ENCODE measurements at regions not wholly inside any gene's neighbourhood (a gene's known extent, or its start where the extent isn't known, plus 50 kb on each side); places are given as distances from the start of the nearest gene placed in this dataset.

DNA sequence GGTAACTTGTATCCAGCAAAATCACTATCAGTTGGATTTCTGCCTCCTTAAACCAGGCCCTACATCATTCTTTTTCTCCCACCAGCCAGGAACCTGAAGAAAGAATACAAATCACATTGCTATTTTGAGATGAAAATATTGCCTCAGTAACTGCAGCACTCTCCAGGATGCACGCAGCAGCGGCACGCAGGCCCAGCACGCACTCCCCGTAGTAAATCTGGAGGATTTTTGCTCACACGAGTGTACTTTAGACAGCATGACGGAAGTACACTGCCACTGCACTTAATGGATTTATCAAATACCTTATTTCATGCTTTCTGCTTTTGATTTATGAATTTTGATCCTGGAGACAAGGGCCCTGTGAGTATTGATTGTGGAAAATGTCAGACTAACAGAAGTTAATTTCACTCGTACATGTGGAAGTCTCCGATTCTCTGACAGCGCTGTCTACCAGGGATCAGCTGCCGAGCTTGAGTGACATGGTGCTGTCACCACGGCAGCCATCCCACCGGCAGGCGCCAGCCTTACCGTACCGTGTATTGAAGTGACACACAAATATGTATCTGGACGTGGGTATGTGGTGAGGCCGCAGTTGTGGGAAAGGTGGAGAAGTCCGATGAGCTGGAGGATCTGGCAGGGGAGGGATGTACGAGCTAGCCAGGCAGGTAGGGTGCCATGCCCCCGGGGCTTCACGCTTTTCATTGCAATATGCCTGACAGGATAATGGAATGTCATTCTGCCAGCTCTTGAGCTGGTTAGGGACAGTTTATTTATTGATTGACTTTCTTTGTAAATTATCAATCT is 863.7 kb downstream of the GALR1 start:
- DNase-seq (ENCODE audit: low read depth): no peak

DNA sequence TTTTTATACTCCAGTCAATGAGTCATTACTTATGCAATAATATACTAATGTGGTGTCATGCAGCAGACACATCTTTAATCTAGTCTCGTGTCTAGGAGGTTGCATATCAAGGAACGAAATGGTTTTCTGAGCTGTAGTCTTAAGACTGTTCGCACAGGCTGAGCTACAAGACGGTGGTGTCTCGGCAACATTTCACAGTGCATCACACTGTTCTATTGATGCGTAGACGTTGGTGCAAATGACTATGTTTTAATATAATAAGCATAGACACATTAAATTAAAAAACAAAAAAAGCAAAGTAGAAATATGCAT is 864.2 kb downstream of the GALR1 start:
- no peak for DNase-seq (ENCODE audit: low read depth)

DNA sequence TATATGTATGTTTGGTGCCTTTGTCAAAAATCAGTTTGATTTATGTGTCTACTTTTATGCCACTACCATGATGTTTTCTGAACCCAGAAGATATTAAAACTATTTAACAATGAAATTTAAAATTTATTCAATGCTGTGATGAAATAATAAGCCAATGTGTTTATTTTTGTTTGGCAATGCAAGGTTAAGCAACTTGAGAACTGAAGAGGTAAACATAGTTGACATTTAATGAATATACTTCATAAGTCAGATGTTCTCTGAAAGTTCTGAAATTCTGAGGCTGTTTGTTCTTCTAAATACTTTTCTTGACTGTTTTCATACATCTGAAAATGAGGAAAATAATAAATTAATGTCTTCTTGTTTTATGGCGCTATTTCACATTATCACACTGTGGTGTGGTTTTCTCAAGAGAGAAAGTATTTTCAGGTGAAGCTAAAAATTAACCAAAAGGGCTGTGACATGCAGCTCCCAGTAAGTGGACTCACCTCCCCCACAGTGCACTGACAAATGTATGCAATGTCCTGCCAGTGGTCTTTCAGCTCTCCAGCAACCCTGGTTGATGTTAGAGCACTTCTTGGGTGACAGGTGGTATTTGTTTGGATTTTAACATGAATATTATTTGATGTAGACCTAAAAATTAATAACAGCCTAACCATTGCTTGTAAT is 863.6 kb upstream of the SALL3 start:
- no peak for DNase-seq (ENCODE audit: low read depth)

DNA sequence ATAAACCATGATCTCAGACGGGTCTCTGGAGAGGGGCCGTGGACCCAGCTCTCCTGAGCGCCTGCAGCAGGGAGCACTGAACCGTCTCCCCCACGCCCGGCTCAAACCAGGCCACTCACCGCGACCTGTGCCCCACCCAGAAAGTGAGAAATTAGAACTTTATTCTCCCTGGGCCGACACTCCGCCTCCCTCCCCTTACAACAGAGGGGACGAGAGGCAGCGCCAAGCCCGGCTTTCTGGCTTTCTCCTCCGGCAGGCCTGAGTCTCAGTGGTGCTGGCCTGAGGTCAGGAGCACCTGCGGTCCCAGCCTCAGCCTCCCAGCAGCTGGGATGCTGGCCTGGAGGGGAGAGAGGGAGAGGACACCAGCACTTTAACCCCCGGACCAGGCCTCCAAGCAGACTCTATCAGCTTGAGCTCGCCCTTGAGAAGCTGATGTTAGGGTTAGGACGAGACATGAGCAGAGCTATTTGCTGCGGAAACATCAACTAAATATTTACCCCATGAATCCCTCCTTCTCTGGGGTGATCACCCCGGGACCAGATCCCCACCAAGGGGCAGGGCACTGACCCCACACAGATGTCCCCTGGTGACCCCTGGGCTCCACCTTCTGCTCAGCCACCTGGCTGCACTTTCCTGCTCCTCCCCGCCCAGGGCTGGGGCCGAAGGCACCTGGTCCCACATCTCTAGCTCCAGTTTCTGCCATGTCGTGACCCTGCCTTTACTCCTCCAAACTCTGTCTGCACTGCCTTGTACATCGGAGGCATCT is 856.3 kb upstream of the SALL3 start:
- no peak for DNase-seq (ENCODE audit: low read depth)

DNA sequence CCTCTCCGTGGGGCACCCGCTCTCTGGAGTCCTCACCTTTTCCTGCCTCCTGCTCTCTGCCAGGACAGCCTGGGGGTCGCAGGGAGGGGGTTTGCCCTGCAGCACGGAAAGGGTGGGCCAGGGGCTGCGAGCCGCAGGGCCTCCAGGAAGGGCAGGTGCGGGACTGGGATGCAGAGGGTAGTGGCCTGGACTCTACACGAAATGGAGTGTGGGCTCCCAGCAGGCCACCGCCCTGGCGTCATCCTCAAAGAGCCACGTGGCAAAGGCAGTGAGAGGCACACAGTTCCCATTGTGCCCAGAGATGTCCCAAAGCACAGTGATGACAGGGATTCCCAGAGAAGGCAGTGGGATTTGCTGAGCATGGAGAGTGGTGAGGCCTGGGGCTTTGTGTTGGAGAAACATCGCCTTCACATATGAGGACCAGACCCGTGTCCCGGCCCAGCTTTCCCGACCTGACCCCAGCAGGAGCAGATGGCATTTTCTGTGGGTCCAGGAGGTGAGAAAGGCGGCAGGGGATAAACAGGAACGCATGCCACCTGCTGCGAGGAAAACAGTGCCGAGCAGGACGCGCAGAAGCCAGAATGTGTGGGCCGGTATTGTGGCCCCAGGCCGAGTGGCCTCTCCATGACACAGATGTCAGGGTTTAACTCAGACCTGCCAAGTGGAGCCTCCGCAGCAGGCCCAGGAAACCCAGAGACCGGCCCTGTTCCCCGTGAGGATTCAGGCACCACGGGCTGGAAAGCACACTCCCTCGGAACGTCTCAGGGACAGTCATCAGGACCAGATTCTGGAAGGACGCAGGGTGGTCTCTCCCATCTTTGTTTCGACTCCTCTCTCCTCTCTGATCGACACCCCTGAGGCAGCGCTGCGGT is 855.5 kb upstream of the SALL3 start:
- DNase-seq (ENCODE audit: low read depth): no peak

DNA sequence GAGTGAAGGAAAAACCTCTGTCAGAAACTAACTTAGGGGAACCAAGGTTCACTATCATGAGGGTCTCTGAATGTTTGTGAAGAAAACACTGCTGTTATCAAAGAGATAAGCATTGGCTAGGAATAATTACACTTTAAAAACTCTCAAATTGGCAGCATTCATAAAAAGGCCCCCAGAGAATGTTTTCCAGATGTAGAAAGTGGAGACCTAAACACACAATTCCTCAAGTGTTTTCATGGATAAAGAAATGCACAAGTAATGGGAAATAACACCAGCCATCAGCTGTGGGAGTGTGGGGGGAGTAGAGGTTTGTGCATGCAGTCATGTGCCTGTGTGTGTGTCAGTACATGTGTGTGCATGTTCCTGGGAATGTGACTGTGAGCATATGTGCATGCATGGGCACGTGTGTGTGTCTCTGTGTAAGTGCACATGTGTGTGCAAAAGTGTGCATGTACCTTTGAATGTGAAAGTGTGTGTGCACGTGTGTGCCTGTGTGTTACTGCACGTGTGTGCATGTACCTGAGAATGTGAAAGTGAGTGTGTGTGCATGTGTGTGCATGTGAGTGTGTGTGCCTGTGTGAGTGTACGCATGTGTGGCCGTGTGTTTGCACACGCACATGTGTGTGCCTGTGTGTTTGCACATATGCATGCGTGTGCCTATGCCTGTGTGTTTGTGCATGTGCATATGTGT is 854.3 kb upstream of the SALL3 start:
- DNase-seq (ENCODE audit: low read depth): no peak

DNA sequence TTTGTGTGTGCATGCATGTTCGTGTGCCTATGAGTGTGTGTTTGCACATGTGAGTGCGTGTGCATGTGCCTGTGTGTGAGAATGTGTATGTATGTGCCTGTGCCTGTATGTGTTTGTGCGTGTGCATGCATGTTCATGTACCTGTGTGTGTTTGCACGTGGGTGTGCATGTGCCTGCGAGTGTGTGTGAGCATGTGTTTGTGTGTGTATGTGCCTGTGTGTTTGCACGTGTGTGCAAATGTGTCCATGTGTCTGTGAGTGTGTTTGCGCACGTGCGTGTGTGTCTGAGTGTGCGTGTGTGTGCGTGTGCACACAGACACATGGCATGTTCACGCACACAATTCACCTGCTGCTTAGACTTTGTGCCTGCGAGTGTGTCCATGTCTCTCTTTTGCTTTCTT is 853.5 kb upstream of the SALL3 start:
- no peak for DNase-seq (ENCODE audit: low read depth)

DNA sequence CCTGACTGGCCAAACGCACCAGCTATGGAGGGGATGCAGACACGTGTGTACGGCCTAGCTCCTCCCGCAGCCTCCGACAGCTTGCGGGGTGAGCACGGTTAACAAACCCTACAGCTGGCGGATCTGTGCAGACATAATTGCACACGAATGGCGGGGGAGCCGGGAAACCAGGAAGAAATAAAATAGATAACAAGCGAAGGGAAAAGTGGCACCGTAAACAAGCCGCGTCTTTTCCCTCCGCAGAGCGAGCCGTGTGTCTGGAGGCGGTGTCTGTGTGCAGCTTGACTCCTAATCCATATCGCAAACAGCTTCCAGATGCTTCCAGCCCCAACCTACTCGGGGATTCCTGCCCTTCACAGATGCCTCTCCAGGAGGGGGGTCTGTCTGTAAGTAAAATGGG is 853.1 kb upstream of the SALL3 start:
- DNase-seq (ENCODE audit: low read depth): no peak

DNA sequence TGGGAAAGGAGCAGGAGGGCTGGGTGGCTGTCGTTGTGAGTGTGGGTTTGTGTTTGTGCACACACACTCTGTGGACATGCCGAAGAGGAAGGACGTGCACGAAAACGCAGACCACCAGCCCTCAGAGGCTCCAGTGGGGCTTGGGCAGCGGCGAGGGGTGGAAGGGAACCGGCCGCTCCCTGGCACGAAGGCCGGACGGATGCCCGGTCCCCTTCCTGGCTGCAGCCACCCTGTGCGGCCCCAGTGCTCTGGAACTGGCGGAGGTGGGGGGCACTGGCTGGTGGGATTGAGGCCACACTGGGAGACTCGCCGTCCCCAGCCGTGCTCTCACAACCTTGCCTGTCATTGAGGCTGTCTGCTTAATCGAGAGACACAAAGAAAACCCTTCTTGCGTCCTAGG is 852.6 kb upstream of the SALL3 start:
- no peak for DNase-seq (ENCODE audit: low read depth)

DNA sequence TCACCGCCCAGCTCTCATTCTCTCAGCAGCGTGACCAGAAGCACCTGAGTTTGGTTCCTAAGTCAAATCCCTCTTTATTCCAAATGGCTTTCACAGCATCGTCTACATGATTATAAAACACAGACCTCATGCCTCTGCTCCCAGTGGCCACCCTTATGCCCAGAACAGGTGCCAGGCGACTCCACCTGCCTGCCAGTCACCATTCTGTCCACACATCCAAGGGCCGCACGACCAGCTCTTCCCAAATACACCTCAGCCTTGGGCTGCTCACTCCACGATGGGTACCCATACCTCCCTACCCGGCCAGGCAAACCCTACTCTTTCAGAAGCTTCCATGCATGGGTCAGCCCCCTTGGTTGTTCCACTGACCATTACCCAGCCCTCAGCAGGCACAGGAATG is 851.6 kb upstream of the SALL3 start:
- no peak for DNase-seq (ENCODE audit: low read depth)

DNA sequence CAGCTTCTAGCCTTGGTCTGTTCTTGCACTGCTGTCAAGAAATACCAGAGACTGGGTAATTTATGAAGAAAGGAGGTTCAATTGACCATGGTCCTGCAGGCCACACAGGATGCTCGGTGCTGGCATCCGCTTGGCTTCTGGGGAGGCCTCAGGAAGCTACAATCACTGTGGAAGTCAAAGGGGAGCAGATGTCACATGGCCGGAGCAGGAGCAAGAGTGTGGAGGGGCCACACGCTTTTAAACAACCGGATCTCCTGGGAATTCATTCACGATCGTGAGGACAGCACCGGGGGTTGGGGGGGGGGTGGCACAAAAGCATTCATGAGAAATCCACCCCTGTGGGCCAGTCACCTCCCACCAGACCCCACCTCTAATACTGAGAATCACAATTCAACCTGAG is 850.4 kb upstream of the SALL3 start:
- no peak for DNase-seq (ENCODE audit: low read depth)

DNA sequence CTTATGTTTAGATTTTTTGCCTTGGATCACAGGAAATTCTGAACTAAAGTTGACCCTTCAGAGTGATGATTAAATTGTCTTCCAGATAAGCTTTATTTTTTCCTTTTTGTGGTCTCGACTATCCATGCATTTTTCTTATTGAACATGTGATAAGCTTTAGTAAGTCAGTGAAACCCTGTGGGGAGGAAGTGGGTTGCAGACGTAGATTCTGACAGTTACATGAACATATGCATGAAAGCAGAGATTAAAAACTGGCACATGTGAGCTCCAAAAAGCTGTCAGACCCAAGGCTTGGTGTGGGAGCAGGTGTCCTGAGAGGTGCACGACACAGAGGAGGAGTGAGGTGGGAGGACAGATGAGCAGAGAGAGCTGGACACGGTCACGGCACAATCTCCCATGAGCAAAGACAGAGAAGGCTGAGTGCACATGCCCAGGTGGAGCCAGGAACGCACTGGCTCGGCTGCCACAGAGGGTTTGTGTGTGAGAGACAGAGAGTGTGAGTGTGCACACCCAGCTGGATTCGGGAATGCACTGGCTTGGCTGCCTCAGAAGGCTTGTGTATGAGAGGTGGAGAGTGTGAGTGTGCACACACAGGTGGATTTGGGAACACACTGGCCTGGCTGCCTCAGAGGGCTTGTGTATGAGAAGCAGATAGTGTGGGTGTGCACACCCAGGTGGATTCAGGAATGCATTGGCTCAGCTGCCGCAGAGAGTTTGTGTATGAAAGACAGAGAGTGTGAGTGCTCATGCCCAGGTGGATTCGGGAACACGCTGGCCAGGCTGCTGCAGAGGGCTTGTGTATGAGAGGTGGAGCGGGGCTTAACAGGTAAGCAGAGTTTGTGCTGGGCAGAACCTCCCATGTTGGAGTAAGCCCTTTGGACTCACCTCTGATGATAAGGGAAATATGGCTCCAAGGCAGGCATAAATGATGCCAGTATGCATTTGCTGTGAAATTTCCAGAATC is 849.1 kb upstream of the SALL3 start:
- no peak for DNase-seq (ENCODE audit: low read depth)

DNA sequence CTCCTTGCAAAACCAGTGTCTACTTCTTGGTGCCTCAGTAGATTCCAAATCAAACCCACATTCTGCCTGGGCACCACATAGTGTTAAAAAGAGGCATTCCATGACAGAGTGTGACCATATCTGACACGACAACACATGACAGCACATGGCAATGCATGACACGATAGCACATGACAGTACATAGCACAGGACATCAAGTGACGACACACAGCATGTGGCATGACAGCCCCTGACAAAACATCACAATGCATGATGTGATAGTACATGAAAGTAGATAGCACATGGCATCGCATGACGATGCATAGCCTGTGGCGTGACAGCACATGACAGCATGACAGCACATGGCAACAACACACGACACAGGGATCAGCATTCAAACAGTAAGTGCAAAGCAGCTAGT is 845.9 kb upstream of the SALL3 start:
- no peak for DNase-seq (ENCODE audit: low read depth)

DNA sequence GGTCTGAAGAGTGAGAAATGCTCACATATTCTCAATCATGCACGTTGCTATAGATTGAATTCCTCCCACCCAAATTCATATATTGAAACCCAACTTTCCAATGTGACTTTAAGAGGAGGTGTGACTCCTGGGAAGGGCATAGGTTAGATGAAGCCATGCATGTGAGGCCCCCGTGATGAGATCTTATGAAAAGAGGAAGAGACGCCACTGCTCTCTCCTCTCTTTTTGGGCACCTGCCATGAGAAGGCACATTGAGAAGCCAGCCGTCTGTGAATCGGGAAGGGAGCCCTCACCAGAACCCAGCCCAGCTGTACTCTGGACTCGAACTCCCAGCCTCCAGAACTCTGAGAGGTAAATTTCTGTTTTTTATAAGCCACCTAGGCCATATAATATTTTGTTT is 842.6 kb upstream of the SALL3 start:
- no peak for DNase-seq (ENCODE audit: low read depth)

DNA sequence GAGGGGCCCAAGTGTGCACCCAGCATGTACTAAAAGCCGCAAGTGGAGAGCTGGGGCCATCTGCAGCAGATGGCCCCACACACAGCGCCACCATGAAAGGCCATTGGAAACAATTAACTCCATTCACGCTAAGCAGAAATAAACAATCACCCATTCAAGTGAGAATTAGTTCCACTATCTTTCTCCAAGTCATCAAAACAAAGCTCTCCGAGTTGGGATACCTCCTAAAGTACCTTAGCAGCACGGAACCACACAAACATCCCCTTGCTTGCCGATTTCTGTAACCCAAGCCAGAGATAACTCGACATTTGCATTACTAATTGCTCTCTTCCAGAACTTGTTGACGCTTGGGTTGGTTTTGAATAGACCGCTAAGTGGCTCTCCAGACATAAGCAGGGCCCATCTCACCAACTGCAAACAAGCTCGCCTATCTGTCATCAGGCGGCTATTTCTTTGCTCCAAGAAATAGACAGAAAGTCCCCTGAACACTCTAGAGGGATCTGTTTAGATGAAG is 840.6 kb upstream of the SALL3 start:
- DNase-seq (ENCODE audit: low read depth): no peak

DNA sequence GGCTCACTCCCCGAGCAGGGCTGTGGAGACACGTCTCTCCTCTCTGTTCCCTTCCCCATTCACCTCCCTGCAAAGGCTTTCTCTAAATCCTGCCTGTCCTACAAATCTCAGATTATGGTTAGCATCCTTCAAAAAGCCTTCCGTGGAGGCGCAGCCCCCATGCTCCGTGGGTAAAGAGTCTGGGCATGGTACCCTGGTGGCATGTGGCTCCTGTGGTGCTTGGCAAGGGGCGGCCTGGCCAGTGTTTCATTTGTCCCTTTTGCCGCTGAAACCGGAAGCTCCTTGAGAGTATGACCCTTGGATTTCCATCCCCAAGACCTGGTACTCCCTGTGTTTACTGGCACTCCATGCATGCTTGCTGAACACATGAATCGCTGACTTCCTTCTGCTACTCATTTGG is 839.3 kb upstream of the SALL3 start:
- DNase-seq (ENCODE audit: low read depth): no peak

DNA sequence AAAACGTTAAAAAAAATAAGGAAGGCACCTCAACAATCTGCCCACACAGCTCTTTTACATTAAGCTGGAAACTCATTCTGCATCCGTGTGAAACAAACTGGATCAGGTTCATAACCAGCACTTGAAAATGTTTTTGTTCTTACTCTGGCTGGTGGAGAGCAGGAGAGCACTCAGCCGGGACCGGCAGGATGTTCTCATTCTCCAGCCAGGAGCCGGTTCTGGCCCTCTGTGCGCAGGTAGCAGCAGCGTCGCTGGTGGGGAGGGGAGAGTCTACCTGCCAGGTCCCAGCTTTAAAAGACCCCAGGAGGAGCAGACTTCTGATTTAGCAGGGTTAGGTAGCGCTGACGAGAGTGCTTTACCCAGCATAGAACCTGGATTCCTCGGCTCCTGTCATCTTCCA is 834.9 kb upstream of the SALL3 start:
- DNase-seq (ENCODE audit: low read depth): no peak

DNA sequence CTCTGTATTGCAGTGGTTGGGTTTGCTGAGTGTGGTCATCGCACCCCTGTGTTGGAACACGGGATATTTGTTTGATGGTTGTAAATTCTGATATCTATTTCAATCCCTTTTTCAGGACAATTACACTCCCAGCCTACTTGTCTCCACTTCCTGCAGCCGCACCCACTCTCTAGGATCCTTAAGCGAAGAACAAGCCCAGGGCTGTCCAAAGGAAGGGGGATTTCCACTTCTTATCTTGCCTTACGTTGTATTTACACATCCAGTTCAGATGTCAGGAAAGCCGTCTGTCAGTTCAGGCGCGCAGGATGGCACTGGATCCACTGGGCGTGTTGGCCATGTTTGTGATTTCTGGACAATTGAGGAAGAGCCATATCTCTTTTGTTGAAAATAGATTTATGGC is 834.5 kb upstream of the SALL3 start:
- DNase-seq (ENCODE audit: low read depth): no peak

DNA sequence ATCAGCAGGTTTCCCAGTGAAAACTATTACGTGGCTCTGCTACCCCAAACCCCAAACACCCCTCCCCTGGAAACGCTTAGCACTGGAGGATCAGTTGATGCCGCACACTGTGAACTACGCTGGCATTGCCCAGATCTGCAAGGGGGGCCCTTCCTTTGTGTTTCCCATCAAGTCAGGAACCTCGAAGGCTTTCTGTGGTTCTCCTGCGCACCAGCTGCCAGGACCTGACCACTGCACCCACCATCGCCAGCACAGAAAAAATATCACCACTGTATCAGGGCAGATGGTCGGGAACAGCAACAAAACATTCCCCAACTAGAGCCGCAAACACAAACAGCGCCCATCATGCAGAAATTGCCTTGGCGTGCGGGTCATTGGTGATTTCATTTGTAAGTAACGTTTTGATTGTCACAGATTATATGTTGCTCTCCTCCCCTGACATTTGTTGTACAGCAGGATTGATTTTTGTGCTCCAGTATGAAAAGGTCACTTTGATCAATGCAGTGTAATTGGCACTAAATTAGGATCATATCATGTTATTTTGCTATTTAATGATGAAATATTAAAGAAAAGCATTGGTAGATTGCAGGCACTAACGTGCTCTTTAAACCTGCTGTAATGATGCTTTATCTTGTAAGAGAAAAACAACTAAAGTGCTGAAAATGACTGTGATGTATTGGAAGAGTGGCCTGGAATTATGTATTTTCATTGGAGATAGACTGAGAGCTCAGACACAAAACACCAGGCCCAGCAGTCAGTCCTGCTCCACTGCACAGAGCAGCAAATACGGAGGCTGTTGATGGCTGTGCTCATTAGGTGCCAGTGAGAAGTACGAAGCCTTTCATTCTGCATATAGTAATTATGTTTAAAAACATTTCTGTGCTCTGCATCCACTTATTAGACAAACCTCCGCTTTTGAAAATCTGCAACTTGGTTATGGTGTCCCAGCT is 833.2 kb upstream of the SALL3 start:
- no peak for DNase-seq (ENCODE audit: low read depth)

Data from RPMI7951 (cell line).